GM19397 (cell line): ENCODE measurements at regions not wholly inside any gene's neighbourhood (a gene's known extent, or its start where the extent isn't known, plus 50 kb on each side); places are given as distances from the start of the nearest gene placed in this dataset.
A peak's percentile ranks its signal among the peaks of the same experiment; 100 is the strongest.

Source experiments
- ATAC-seq: cut with Tn5 transposase; IDR thresholded peaks from one replicate; pipeline ENCODE4 v1.9.1; 2021; ENCODE audit warnings: mild to moderate bottlenecking, moderate library complexity; ENCODE audit not compliant: unreplicated experiment

DNA sequence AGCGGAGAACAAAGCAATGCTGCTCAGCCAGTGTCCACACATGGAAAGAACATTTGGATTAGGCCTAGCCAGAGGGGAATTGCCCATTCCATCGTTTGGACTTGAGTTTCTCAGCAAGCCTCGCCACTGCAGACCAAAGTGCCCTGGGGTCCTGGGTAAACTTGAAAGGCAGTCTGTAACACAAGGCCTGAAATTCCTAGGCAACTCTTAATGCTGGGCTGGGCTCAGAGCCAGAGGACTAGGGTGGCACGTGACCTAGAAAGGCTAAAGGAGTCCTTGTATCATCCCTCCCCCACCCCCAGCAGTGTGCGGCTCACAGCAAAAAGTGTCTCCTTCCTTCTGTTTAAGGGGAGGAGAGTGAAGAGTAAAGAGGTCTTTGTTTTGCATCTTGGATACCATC, 210.4 kb upstream of the ARX start:
- no peak for ATAC-seq

DNA sequence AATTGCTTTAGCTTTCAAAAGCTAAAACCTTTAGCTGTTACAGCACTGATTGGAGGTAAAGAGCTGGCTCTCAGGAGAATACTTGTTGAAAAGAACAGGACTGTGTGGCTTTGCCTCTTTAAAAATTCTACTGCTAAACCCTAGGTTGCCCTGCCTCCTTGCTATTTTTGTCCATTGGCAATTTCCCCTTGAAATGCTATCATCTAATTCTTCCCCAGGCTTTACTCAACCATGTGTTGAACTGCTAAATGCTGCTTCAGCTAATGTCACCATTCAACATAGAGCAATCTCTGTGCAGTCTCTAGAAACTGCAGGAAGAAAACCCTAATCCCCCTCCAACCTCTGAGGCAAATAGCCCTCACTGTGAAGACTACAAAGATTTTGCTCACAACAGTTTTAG, 203.7 kb upstream of the ARX start:
- no peak for ATAC-seq

- no peak for ATAC-seq
These were observed 197.8 kb upstream of the ARX start for GRCh38 chrX:25213611-25214010.

DNA sequence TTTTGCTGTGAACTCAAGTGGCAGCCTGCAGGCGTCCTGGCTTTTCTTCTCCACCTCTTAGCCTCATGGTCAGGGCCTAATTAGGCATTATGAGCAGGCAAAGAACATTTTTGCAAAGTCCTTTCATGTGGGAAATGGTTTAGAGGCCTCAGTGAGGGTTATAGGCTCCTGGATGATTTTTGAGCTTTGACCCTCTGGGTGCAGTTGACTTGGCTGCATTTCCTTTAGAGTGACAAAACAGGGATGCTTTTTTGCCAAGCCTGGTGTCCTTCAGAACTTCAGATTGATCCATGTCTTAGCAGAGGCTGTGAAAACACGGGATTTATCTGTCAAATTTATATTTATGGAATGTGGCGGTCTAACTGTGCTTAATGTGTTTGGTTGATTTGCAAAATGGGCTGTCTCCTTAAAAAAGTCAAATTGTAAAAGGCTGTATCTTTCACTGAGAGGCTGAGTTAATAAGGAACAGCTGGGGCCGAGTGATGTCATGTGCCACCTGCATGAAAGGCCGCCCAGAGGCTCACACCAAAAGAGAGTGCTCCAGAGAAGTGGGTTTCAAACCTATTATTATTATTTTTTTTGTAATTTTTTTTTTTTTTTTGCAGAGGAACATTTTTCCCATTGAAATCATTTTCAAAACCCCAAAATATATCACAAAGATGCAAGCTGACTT, 192.2 kb upstream of the ARX start:
- no peak for ATAC-seq

DNA sequence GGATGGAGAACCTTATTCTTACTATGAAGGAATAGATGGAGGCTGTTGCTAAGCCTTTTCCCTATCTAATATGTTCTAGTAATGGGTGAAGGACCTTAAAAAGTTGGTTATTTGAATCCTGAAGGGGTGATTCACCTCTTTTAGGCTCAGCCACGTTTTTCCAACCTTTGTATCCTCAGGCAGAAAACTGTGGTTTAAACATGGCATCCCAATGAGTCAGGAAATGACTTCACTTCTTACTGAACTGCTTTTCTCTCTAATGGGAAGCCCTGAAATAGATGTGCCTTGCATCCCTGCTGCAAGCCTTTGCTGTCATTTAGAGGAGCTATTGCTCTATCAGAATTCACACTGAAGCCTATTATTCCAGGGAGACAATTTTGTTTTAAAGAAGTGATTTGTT, 191.0 kb upstream of the ARX start:
- no peak for ATAC-seq

GRCh38 chrX:25204182-25204581, 188.4 kb upstream of the ARX start:
- no peak for ATAC-seq

DNA sequence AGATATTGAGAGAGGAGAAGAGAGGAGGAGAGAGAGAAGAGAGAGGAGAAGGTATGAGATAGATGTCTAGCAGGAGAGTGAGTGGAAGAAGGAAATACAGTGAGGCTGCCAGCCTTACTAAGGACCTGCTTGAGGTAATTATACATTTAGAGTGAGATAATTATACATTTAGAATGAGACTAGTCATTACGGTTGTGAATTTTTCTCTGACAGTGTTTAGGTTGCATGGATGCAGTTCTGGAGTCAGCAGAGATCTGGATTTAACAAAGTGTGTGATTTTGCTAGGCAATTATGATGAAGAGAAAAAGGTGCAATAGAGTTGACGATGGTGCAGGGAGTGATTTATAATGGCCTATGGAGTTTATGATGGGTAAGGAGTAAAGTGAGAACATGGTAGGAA, 187.1 kb upstream of the ARX start:
- no peak for ATAC-seq

DNA sequence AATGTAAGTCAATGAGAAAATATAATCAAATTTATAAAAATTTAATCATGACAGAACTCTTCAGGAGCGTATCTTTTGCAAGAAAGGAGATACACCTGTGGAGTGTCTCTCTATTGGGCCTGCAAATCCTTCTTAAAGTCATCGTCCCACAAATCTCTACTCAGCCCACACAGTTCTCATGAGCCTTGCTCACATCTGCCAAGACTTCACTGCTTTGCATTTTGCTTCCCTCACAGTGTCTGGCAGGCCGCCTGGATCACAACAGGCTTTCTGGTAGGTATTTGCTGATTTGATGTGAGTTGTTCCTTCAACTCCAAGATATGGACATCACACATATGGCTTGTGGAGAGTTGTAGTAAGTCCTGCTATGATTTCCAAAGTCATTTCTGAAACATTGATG, 183.1 kb upstream of the ARX start:
- no peak for ATAC-seq

DNA sequence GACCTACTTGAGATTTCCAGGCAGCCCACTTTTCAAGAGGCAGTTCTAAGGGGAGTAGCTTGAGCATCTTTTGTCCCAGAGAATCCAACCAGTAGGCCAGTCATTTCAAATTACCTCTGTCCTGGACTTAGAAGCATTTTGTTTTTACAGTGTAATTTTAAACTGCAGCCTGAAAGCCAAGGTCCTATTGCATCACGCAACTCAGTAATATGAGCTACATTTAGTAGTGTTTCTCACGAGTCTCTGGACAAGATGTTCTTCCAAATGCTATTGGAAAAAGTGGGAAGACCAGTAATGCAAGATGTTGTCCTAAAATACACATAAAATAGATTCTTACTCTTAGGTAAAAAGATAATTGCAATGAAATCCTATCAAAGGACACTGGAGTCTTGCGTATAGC, 182.5 kb upstream of the ARX start:
- ATAC-seq, result no peak

GRCh38 chrX:25196221-25196620, 180.5 kb upstream of the ARX start:
- ATAC-seq, result no peak

DNA sequence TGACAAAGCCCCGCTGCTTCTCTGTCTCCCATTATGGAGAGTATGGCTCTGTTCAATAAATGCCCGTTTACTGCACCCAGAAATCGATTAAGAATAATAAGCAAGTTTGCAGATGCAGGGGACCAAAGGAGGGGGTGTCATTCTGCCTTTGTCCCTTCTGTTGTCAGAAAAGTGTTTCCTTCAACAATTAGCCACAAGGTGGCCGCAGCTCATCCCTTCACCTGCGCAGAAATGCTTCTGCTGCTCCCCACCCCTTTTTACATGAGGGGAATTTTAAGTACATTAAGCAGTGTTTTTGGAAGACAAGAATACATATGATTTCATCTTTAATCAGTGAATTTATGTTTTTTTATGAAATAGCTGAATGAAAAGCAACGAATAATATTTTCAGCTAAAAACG, 175.6 kb upstream of the ARX start:
- no peak for ATAC-seq

DNA sequence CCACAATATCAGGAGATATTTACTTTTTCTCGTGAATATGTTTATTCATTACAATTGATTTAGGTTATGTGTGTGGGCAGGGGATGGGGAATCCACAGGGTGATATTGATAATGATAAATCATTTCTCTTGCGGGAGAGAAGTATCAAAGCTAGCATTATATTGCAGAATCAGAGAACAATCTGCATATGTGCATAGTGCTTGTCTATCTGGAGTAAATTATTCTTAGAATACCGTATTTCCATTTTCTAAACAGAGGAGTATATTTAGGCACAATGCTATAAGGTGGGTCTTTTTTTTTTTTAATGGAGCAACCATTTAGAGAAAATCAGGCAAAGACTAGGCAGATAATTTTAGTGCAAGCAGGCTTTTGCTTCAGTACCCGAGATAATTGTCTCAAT, 166.0 kb upstream of the ARX start:
- no peak for ATAC-seq

DNA sequence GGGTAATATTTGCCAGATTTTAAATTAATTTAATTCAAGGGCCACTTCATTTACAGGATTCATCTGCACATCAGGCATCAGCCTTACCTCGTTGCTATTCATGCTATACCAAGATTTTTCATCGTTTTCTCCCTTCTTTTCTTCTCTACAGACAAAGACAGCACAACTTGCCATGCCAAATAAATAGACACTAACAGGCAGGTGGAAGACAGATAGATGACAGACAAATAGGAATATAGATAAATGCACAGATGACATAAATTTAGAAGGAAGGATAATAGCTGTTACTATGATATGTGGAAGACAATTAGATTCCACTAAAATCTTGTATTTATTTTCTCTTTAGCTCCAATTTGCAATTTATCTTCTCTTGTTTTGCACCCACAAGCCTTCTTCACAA, 164.5 kb upstream of the ARX start:
- no peak for ATAC-seq

DNA sequence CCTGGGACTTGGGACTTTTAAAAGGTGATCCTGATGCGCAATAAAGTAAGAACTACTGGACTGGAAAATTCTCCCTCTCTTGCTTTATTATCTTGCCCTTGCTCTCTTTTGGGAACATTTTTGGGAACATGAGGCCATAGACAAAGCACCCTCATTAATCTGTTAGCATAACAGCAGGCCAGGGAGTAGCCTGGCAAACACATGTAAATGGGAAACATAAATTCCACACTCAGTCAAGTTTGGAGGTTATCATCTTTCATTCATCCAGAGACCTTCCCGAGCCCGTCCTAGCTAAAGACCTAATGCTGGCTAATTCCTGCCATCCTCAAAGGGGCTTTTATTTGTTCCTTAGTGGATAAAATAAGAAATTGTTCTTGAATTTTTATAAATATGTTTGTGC, 162.8 kb upstream of the ARX start:
- ATAC-seq, result no peak

DNA sequence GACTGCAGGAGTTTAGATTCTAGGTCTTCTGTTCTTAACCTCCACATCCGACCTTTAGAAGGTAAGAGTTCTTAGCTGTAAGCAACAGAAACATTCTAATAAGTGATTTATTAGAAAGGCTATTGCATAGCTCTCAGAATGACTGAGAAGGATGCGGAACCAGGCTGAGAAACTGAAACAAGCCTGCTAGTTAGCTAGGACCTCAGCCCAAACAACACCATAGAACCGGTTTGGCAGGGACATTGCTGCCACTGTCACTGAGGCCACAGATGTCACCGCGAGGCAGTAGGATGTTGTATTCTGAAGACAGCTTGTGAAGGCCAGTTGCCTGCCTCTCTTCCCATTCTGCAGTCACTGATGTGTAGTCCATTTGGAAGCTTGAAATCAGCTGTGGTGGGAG, 160.0 kb upstream of the ARX start:
- ATAC-seq, result peak; percentile 94

- no peak for ATAC-seq
These were observed 159.4 kb upstream of the ARX start for GRCh38 chrX:25175171-25175570.

DNA sequence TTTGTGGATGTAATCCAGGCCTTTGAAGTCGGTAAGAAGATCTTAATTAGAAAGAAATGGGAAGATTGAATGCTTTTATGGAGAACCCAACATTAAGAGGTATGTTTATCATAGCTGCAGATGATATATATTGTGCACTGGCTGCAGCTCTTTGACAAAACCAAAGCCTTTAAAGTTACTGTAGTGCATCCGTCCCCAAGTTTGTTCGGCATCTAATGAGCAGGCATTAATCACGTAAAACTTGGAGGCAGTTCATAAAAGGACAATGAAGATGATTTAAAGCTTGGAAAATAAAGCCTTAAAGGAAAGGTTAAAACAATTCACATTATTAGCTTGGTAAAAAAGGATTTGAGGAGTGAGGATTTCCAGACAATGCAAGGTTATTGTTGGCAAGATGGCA, 150.8 kb upstream of the ARX start:
- ATAC-seq, result no peak

DNA sequence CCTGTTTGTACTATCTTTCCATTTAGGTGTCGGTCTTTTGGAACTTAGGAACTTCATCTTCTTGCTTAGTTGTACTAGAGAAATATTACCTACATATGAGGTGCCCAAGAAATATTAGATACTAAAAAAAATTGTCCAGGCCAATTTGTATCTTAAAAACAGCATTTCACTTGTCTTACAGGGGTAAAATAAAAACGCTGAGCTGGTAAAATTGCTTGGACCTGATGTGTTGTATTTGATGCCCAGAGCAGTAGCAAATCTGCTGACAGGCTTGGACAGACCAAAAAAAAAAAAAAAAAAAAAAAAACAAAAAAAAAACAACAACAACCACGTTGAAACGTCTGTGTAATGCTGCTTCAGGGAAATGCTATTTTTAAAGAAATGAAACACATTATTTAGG, 150.4 kb upstream of the ARX start:
- no peak for ATAC-seq

DNA sequence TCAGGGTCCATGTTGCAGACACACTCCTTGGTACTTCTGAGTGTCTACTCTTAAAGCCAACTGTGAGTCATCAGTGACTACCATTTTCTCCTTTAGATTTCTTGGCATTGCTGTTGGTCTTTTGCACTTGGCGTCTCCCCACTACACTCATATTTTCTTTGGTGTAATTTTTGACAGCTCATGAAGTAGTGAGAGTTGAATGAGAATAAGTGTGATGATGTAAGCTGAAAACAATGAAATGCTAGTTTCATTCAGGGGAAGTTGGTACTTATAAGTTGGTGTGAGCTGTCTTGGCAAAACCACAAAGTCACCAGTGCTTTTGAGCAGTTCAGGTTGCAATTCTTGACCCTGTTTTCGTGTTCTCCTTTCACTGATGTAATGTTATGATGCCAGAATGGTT, 142.9 kb upstream of the ARX start:
- no peak for ATAC-seq

- ATAC-seq, result no peak
These were observed 141.1 kb upstream of the ARX start for GRCh38 chrX:25156832-25157231.

DNA sequence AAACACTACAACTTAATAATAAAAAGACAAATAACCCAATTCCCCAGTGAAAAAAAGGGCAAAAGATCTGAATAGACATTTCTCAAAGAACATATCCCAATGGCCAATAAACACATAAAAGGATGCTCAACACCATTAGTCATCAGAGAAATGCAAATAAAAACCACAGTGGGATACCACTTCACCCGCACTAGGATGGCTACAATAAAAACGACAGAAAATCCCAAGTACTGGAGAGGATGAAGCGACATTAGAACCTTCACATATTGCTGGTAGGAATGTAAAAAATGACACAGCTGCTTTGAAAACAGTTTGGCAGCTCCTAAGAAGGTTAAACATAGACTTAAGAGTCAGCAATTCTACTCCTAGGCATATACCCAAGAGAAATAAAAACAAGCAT, 140.6 kb upstream of the ARX start:
- ATAC-seq, result no peak

GRCh38 chrX:25154168-25154567, 138.4 kb upstream of the ARX start:
- no peak for ATAC-seq

DNA sequence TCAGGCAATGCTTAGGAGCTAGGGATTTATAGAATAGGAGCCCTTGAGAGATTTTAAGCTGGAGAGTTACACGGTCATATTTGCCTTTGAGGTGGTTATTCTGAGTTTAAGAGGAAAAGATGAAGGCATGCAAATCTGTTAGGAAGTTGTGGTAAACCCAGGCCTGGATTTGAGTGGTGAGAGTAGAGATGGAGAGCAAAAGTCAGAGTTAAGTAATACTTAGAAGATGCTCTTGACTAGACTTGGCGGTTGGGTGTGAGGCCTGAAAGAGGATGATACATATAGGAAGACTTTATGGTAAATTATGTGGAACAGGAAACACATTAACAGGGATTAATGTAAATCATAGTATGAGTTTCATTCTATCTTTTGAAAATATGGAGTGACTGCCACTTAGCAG, 136.0 kb upstream of the ARX start:
- ATAC-seq, result no peak
